ENCODE measurements at regions not wholly inside any gene's neighbourhood (a gene's known extent, or its start where the extent isn't known, plus 50 kb on each side); places are given as distances from the start of the nearest gene placed in this dataset.
"Not testable (repeated sequence)": the region's sequence is repeated elsewhere in the genome, so short reads cannot be mapped to it uniquely, and the experiment has no call there.

DNA sequence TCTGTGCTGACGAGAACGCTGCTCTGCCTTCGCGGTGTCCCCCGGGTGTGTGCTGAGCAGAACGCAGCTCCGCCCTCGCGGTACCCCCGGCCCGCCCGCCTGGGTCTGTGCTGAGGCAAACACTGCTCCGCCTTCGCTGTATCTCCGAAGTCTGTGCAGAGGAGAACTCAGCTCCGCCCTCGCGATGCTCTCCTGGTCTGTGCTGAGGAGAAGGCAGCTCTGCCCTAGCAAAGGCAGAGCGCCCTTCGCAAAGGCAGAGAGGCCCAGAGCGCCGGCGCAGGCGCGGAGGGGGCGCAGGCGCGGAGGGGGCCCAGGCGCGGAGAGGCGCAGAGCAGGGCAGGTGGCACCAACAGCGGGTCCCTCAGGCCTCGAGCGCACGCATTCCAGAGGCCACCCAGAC is 1503.6 kb downstream of the FOXD4L5 start:
- TF ChIP-seq POLR2A (IDR thresholded peaks at IDR 0.05) = not testable (repeated sequence)
- TF ChIP-seq, protein P1, sequence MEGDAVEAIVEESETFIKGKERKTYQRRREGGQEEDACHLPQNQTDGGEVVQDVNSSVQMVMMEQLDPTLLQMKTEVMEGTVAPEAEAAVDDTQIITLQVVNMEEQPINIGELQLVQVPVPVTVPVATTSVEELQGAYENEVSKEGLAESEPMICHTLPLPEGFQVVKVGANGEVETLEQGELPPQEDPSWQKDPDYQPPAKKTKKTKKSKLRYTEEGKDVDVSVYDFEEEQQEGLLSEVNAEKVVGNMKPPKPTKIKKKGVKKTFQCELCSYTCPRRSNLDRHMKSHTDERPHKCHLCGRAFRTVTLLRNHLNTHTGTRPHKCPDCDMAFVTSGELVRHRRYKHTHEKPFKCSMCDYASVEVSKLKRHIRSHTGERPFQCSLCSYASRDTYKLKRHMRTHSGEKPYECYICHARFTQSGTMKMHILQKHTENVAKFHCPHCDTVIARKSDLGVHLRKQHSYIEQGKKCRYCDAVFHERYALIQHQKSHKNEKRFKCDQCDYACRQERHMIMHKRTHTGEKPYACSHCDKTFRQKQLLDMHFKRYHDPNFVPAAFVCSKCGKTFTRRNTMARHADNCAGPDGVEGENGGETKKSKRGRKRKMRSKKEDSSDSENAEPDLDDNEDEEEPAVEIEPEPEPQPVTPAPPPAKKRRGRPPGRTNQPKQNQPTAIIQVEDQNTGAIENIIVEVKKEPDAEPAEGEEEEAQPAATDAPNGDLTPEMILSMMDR (IDR thresholded peaks at IDR 0.05) = not testable (repeated sequence)
